Activated gamma-delta T cell (primary cell): ENCODE measurements at regions not wholly inside any gene's neighbourhood (a gene's known extent, or its start where the extent isn't known, plus 50 kb on each side); places are given as distances from the start of the nearest gene placed in this dataset.
"Not testable (repeated sequence)": the region's sequence is repeated elsewhere in the genome, so short reads cannot be mapped to it uniquely, and the experiment has no call there.

Source experiments
- DNase-seq: peaks from one replicate; lab custom pipeline; 2025; lab: John Stamatoyannopoulos, UW

GRCh38 chr2:140178234-140178633, 1398.0 kb upstream of the NXPH2 start:
- no peak for DNase-seq

GRCh38 chr2:140177086-140177485, 1396.9 kb upstream of the NXPH2 start:
- DNase-seq, result no peak

GRCh38 chr2:140173790-140174189, 1393.6 kb upstream of the NXPH2 start:
- DNase-seq, result no peak

- no peak for DNase-seq
These were observed 1384.3 kb upstream of the NXPH2 start for GRCh38 chr2:140164449-140164848.

GRCh38 chr2:140158259-140158658, 1378.1 kb upstream of the NXPH2 start:
- no peak for DNase-seq

- DNase-seq, result no peak
These were observed 1377.6 kb upstream of the NXPH2 start for GRCh38 chr2:140157816-140158215.

- DNase-seq, result no peak
These were observed 1374.5 kb upstream of the NXPH2 start for GRCh38 chr2:140154706-140155105.

GRCh38 chr2:140154271-140154670, 1374.1 kb upstream of the NXPH2 start:
- DNase-seq, result no peak

- DNase-seq, result no peak
These were observed 1364.4 kb upstream of the NXPH2 start for GRCh38 chr2:140144611-140145010.

GRCh38 chr2:140138736-140139135, 1358.5 kb upstream of the NXPH2 start:
- no peak for DNase-seq

GRCh38 chr2:140136861-140137260, 1356.7 kb upstream of the NXPH2 start:
- DNase-seq, result no peak

GRCh38 chr2:140136366-140136765, 1356.2 kb upstream of the NXPH2 start:
- DNase-seq, result no peak

- DNase-seq, result no peak
These were observed 1348.7 kb upstream of the NXPH2 start for GRCh38 chr2:140128909-140129308.

GRCh38 chr2:140122001-140122400, 1341.8 kb upstream of the NXPH2 start:
- no peak for DNase-seq

GRCh38 chr2:140117386-140117785, 1337.2 kb upstream of the NXPH2 start:
- DNase-seq, result no peak

GRCh38 chr2:140108706-140109475, 1328.7 kb upstream of the NXPH2 start:
- no peak for DNase-seq

- no peak for DNase-seq
These were observed 1311.7 kb upstream of the NXPH2 start for GRCh38 chr2:140091926-140092325.

GRCh38 chr2:140086964-140087363, 1306.8 kb upstream of the NXPH2 start:
- no peak for DNase-seq

GRCh38 chr2:140085674-140086073, 1305.5 kb upstream of the NXPH2 start:
- DNase-seq, result no peak

- no peak for DNase-seq
These were observed 1298.8 kb upstream of the NXPH2 start for GRCh38 chr2:140079038-140079437.

- no peak for DNase-seq
These were observed 1296.0 kb upstream of the NXPH2 start for GRCh38 chr2:140076164-140076563.

GRCh38 chr2:140073763-140074162, 1293.6 kb upstream of the NXPH2 start:
- not testable (repeated sequence) for DNase-seq

- DNase-seq, result no peak
These were observed 1287.5 kb upstream of the NXPH2 start for GRCh38 chr2:140067661-140068060.

- DNase-seq, result no peak
These were observed 1284.1 kb upstream of the NXPH2 start for GRCh38 chr2:140064243-140064642.
